Astrocyte (in vitro differentiated cells and primary cell): ENCODE measurements at regions not wholly inside any gene's neighbourhood (a gene's known extent, or its start where the extent isn't known, plus 50 kb on each side); places are given as distances from the start of the nearest gene placed in this dataset.

ENCODE experiments used
- CTCF ChIP-seq: IDR thresholded peaks from 2 replicates; pipeline ENCODE4 v1.5.1; 2011; ENCODE audit warnings: low read depth, mild to moderate bottlenecking, inconsistent platforms, low read length, moderate library complexity; ENCODE audit not compliant: insufficient read depth
- EZH2 ChIP-seq: IDR thresholded peaks from 2 replicates; pipeline ENCODE4 v1.6.1; 2012; ENCODE audit warnings: mild to moderate bottlenecking, low read length, inconsistent platforms; ENCODE audit not compliant: insufficient read depth

GRCh38 chr10:21130683-21131442 is 233.8 kb upstream of the NEBL start:
- TF ChIP-seq EZH2 = no peak
- TF ChIP-seq CTCF = no peak
